ENCODE measurements at regions not wholly inside any gene's neighbourhood (a gene's known extent, or its start where the extent isn't known, plus 50 kb on each side); places are given as distances from the start of the nearest gene placed in this dataset.

DNA sequence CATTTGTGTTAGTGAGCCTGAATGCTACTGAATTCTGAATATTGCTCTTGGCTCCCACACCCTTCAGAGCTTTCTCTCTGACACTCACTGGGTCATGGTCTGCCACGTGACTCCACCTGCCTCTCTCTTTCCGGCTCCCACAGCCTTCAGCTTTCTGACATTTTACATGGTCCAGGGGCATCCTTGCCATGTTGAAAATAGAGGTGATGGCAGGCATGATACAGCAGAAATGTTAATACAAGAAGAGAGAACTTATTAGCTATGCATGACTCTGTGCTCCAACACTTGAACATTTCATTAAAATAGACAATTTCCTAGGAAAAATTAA, 90.3 kb upstream of the CLDN5 start:
- Histone ChIP-seq H2AFZ (ENCODE audit: low read length) (no peak overlapping the region), H3K4me1 (ENCODE audit: low read length) (peaks cover 93% of the 10 kb centered on the region), H4K20me1 (ENCODE audit: insufficient read depth, low read depth, low read length) (no peaks in the 10 kb centered on the region), H3K79me2 (ENCODE audit: low read length) (no peaks in the 10 kb centered on the region), H3K9me3 (ENCODE audit: low read length) (no peaks in the 10 kb centered on the region), H3K4me2 (ENCODE audit: low read depth, low read length, poor library complexity, severe bottlenecking) (peak overlapping the region; percentile 58), H3K9me2 (replicated peaks; ENCODE audit: insufficient read depth, low read length) (no peaks in the 10 kb centered on the region), H3K9ac (ENCODE audit: low read length) (peak overlapping the region; percentile 81), H3K4me3 (ENCODE audit: low read length) (peak overlapping the region; percentile 43; the same call in 1 of the 2 replicates), H3K27ac (ENCODE audit: low read length) (peak overlapping the region; percentile 98), H3K36me3 (ENCODE audit: insufficient read depth, low read length) (no peaks in the 10 kb centered on the region), H3K27me3 (ENCODE audit: low read length) (no peaks in the 10 kb centered on the region)
- DNase-seq, result peak; percentile 91

DNA sequence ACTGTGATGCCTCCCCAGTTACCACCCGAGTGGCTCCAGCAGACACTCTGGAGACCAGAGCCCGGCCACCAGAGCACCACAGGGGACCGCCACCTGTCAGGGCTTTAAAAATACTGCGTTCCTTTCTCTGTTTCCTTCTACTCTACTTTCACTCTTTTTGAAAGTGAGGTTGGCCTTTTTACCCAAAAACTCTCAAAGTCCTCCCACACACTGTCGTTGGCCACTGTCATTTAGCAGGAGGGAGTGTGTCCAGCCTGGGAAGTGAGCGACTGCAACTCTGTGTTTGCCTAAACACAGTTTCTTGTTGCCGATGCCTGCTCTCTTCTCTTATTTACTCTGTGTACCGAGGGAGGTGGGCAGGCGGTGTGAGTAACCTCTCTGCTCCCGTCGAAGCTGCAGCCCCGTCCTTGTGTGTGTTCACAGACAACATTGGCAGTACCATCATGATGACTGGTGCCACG, 90.8 kb upstream of the CLDN5 start:
- H3K4me3 ChIP-seq (ENCODE audit: low read length), result peak overlapping the region; percentile 43
- peak overlapping the region; percentile 58 for H3K4me2 ChIP-seq (ENCODE audit: low read depth, low read length, poor library complexity, severe bottlenecking)
- H4K20me1 ChIP-seq (ENCODE audit: insufficient read depth, low read depth, low read length), result no peaks in the 10 kb centered on the region
- H3K79me2 ChIP-seq (ENCODE audit: low read length), result no peaks in the 10 kb centered on the region
- H2AFZ ChIP-seq (ENCODE audit: low read length), result peak overlapping the region; percentile 61; the same call in 1 of the 2 replicates
- H3K27ac ChIP-seq (ENCODE audit: low read length), result peak overlapping the region; percentile 98
- H3K27me3 ChIP-seq (ENCODE audit: low read length), result no peaks in the 10 kb centered on the region
- no peaks in the 10 kb centered on the region for H3K9me3 ChIP-seq (ENCODE audit: low read length)
- H3K4me1 ChIP-seq (ENCODE audit: low read length), result peaks cover 93% of the 10 kb centered on the region
- no peaks in the 10 kb centered on the region for H3K9me2 ChIP-seq (replicated peaks; ENCODE audit: insufficient read depth, low read length)
- peak overlapping the region; percentile 81 for H3K9ac ChIP-seq (ENCODE audit: low read length)
- no peaks in the 10 kb centered on the region for H3K36me3 ChIP-seq (ENCODE audit: insufficient read depth, low read length)
- peak; percentile 88 for DNase-seq

DNA sequence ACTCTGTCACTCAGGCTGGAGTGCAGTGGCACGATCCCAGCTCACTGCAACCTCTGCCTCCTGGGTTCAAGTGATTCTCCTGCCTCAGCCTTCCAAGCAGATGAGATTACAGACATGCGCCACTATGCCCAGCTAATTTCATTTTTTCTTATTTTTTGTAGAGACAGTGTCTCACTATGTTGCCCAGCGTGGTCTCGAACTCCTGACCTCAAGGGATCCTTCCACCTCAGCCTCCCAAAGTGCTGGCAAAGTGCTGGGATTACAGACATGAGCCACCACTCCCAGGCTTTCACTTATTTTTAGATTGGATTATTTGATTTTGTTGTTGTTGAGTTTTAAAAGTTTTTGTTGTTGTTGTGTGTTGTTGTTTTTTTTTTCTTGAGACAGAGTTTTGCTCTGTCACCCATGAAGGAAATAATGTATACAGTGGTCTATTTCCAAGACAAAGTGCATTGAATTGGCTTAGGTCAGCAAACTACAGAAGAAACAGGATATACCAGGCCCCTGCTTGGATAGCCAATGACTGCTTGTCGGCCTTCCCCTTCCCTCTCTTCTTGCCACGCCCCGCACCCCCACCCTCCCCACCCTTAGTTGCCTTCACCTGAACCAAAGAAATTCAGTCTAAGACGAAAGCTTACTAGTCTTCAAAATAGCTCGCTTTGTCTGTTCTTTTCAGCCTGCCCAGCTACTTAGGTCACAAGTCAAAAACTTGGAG, 91.8 kb upstream of the CLDN5 start:
- DNase-seq, result peak; percentile 85
- Histone ChIP-seq H2AFZ (ENCODE audit: low read length) (no peak overlapping the region), H3K79me2 (ENCODE audit: low read length) (no peaks in the 10 kb centered on the region), H3K36me3 (ENCODE audit: insufficient read depth, low read length) (no peaks in the 10 kb centered on the region), H3K4me3 (ENCODE audit: low read length) (0 out of 2 replicates have a peak overlapping the region, but pooled peaks have one; percentile 43), H3K9me3 (ENCODE audit: low read length) (no peaks in the 10 kb centered on the region), H3K27ac (ENCODE audit: low read length) (peak overlapping the region; percentile 98), H3K9ac (ENCODE audit: low read length) (peak overlapping the region; percentile 81), H3K4me1 (ENCODE audit: low read length) (peaks cover 93% of the 10 kb centered on the region), H4K20me1 (ENCODE audit: insufficient read depth, low read depth, low read length) (no peaks in the 10 kb centered on the region), H3K4me2 (ENCODE audit: low read depth, low read length, poor library complexity, severe bottlenecking) (peak overlapping the region; percentile 58), H3K9me2 (replicated peaks; ENCODE audit: insufficient read depth, low read length) (no peaks in the 10 kb centered on the region), H3K27me3 (ENCODE audit: low read length) (no peaks in the 10 kb centered on the region)

DNA sequence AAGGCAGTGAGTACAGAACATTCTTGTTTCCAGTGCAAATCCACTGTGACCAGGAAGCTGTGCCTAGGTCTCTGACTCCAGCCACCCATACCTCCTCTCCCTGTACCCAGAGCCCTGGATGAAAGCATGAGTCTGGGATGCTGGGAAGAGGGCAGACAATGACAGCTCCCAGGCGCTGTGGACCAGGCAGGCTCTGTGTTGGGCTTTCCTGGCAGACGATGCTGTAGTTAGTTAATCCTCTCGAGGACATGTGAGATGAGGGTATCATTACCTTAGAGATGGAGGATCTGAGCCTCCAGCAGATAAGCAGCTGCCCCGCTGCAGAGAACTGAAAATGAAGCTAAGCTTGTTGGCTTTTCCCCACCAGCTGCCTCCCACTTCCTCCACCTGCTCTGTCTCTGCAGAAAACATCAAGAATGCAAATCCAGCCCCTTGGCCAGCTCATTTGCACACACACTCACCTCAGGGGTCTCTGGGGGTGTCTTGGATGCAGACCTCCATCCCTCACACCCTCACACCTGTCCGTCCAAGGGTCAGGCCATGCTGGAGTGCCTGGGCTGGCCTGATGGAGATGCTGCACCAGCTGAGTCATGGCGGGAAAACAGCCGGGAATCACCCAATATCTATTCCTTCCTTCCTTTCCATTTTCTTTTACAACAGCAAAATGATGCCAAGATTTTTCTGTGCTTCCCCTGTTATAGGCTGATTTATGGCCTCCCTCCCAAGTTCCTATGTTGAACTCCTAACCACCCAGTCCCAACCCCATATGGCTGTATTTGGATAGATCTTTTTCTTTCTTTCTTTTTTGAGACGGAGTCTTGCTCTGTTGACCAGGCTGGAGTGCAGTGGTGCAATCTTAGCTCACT, 94.9 kb upstream of the SEPTIN5 start:
- H3K27ac ChIP-seq (ENCODE audit: low read length), result peak overlapping the region; percentile 98
- H4K20me1 ChIP-seq (ENCODE audit: insufficient read depth, low read depth, low read length), result no peaks in the 10 kb centered on the region
- H3K9me3 ChIP-seq (ENCODE audit: low read length), result no peaks in the 10 kb centered on the region
- H3K9me2 ChIP-seq (replicated peaks; ENCODE audit: insufficient read depth, low read length), result no peaks in the 10 kb centered on the region
- DNase-seq, result peak; percentile 96
- H2AFZ ChIP-seq (ENCODE audit: low read length), result no peak overlapping the region
- peak overlapping the region; percentile 47 for H3K4me3 ChIP-seq (ENCODE audit: low read length)
- H3K9ac ChIP-seq (ENCODE audit: low read length), result peak overlapping the region; percentile 80
- H3K27me3 ChIP-seq (ENCODE audit: low read length), result no peaks in the 10 kb centered on the region
- no peaks in the 10 kb centered on the region for H3K36me3 ChIP-seq (ENCODE audit: insufficient read depth, low read length)
- H3K4me1 ChIP-seq (ENCODE audit: low read length), result peaks cover 97% of the 10 kb centered on the region
- peak overlapping the region; percentile 69 for H3K4me2 ChIP-seq (ENCODE audit: low read depth, low read length, poor library complexity, severe bottlenecking)
- H3K79me2 ChIP-seq (ENCODE audit: low read length), result no peaks in the 10 kb centered on the region

DNA sequence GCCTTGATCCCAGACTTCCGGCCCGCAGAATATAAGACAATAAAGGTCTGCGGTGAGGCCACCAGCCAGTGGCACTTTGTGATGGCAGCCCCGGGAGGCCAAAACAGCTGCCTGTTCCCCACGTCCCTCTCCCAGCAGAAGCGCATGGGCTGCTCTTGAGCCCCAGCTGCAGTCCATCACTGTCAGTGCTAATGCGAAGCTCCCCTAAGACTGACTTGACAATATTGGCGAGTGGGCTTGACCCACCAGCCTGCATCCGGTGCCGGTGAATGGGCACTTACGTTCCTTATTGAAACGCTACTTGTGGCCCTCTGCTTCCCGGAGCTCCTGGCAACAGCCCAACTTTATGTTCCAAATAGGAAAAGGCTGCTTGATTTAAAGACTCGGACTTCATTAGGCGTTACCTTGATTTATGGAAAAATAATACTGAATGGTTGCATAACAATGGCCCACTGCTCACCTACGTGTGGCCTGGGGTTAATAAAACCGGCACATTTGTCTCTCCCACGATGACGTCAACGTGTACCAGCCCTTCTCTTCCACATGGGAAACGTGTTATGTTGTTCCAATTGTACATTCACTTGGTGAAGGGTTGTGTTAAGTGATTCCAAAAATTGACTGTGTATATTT, 93.4 kb upstream of the SEPTIN5 start:
- no peaks in the 10 kb centered on the region for H4K20me1 ChIP-seq (ENCODE audit: insufficient read depth, low read depth, low read length)
- peak overlapping the region; percentile 98 for H3K27ac ChIP-seq (ENCODE audit: low read length)
- H2AFZ ChIP-seq (ENCODE audit: low read length), result no peak overlapping the region
- H3K9me3 ChIP-seq (ENCODE audit: low read length), result no peaks in the 10 kb centered on the region
- H3K4me2 ChIP-seq (ENCODE audit: low read depth, low read length, poor library complexity, severe bottlenecking), result peak overlapping the region; percentile 82
- H3K79me2 ChIP-seq (ENCODE audit: low read length), result no peaks in the 10 kb centered on the region
- peak overlapping the region; percentile 63 for H3K4me3 ChIP-seq (ENCODE audit: low read length)
- H3K27me3 ChIP-seq (ENCODE audit: low read length), result no peaks in the 10 kb centered on the region
- DNase-seq, result peak; percentile 88
- no peaks in the 10 kb centered on the region for H3K9me2 ChIP-seq (replicated peaks; ENCODE audit: insufficient read depth, low read length)
- H3K36me3 ChIP-seq (ENCODE audit: insufficient read depth, low read length), result no peaks in the 10 kb centered on the region
- peak overlapping the region; percentile 90 for H3K9ac ChIP-seq (ENCODE audit: low read length)
- H3K4me1 ChIP-seq (ENCODE audit: low read length), result peaks cover 97% of the 10 kb centered on the region

DNA sequence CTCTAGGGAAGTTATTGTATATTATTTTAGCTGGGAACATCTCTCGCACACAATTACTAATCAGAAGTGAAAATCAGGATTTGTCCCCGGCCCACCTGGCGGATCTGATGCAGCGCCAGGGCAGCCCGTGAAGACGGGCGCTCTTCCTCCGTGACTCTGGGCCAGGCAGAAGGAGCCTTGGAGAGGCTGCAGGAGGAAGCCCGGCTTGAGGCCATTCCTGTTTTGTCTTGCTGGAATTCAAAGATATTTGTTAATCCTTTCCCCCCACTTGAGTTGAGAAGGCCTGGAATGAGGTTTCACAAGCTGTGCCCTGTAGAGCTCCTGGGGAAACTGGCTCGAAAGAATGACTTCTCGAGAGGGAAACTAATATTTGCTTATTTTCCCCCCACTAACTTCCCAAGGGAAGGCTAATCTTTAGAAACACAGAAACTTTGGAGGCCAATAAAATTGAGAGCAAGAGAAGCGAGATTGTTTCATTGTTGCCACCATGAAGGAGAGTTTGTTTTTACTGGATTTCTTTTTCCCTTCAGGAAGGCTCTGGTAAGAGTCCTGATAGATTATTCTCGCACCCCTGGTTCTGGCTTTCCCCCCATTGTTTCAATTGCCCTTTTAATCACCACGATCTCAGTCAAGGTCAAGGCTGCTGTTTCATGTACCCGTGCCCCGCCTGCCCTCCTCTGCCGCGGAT, 92.8 kb upstream of the SEPTIN5 start:
- no peaks in the 10 kb centered on the region for H3K27me3 ChIP-seq (ENCODE audit: low read length)
- no peak overlapping the region for H2AFZ ChIP-seq (ENCODE audit: low read length)
- no peaks in the 10 kb centered on the region for H3K79me2 ChIP-seq (ENCODE audit: low read length)
- peak overlapping the region; percentile 90 for H3K9ac ChIP-seq (ENCODE audit: low read length)
- peak overlapping the region; percentile 82 for H3K4me2 ChIP-seq (ENCODE audit: low read depth, low read length, poor library complexity, severe bottlenecking)
- peak overlapping the region; percentile 98 for H3K27ac ChIP-seq (ENCODE audit: low read length)
- H3K36me3 ChIP-seq (ENCODE audit: insufficient read depth, low read length), result no peaks in the 10 kb centered on the region
- peaks cover 97% of the 10 kb centered on the region for H3K4me1 ChIP-seq (ENCODE audit: low read length)
- H3K9me3 ChIP-seq (ENCODE audit: low read length), result no peaks in the 10 kb centered on the region
- no peaks in the 10 kb centered on the region for H3K9me2 ChIP-seq (replicated peaks; ENCODE audit: insufficient read depth, low read length)
- no peak for DNase-seq
- peak overlapping the region; percentile 63 for H3K4me3 ChIP-seq (ENCODE audit: low read length)
- no peaks in the 10 kb centered on the region for H4K20me1 ChIP-seq (ENCODE audit: insufficient read depth, low read depth, low read length)

DNA sequence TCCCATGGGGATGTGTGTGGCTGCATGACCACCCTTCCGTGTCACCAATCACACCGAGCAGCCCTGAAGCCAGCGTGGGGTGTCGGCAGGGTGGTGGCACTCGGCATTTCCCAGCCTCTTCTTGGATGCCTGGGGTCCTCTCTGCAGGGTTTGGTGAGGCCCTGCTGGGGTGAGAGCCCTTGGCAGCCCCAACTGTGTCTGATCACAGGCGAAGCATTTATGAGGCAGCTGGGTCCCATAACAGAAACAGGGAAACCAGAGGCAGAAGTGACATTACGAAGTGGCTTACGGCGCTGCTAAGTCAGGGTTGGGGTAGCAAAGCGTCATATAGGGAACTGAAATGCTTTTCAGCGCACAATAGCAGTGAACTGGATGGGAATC, 92.3 kb upstream of the SEPTIN5 start:
- Histone ChIP-seq H3K27ac (ENCODE audit: low read length) (peak overlapping the region; percentile 98), H3K4me3 (ENCODE audit: low read length) (peak overlapping the region; percentile 63), H3K4me2 (ENCODE audit: low read depth, low read length, poor library complexity, severe bottlenecking) (peak overlapping the region; percentile 82), H4K20me1 (ENCODE audit: insufficient read depth, low read depth, low read length) (no peaks in the 10 kb centered on the region), H3K9me3 (ENCODE audit: low read length) (no peaks in the 10 kb centered on the region), H3K36me3 (ENCODE audit: insufficient read depth, low read length) (no peaks in the 10 kb centered on the region), H3K4me1 (ENCODE audit: low read length) (peaks cover 97% of the 10 kb centered on the region), H3K9me2 (replicated peaks; ENCODE audit: insufficient read depth, low read length) (no peaks in the 10 kb centered on the region), H3K9ac (ENCODE audit: low read length) (peak overlapping the region; percentile 90), H3K27me3 (ENCODE audit: low read length) (no peaks in the 10 kb centered on the region), H2AFZ (ENCODE audit: low read length) (no peak overlapping the region), H3K79me2 (ENCODE audit: low read length) (no peaks in the 10 kb centered on the region)
- peak; percentile 97 for DNase-seq

Measured in Karpas-422 (cell line).